DOHH2 (cell line): ENCODE measurements at regions not wholly inside any gene's neighbourhood (a gene's known extent, or its start where the extent isn't known, plus 50 kb on each side); places are given as distances from the start of the nearest gene placed in this dataset.

ENCODE experiments used
- H3F3A ChIP-seq: fragments of 200-600 bp; sonication (generic), shearing (Covaris generic); 2 replicates; pipeline ENCODE4 v1.6.0; 2016; ENCODE audit warnings: antibody characterized with exemption, mild to moderate bottlenecking; ENCODE audit not compliant: control insufficient read depth, insufficient read depth
- H3K27ac ChIP-seq: fragments of 200-600 bp; sonication (generic); 2 replicates; pipeline ENCODE4 v1.5.1; 2014; ENCODE audit warnings: low read depth, mild to moderate bottlenecking, low read length, moderate library complexity
- H3K27me3 ChIP-seq: fragments of 200-600 bp; sonication (generic); 2 replicates; pipeline ENCODE4 v1.6.1; 2014; ENCODE audit warnings: mild to moderate bottlenecking, low read length, mixed read lengths; ENCODE audit not compliant: control insufficient read depth
- H3K36me3 ChIP-seq: fragments of 200-600 bp; sonication (generic); 2 replicates; pipeline ENCODE4 v1.6.1; 2014; ENCODE audit warnings: mild to moderate bottlenecking, low read length, moderate library complexity, mixed read lengths; ENCODE audit not compliant: control insufficient read depth
- H3K4me1 ChIP-seq: fragments of 200-600 bp; sonication (generic); 2 replicates; pipeline ENCODE4 v1.6.1; 2014; ENCODE audit warnings: mild to moderate bottlenecking, low read length, mixed read lengths; ENCODE audit not compliant: control insufficient read depth
- H3K4me2 ChIP-seq: fragments of 200-600 bp; sonication (generic); 2 replicates; pipeline ENCODE4 v1.6.0; 2014; ENCODE audit warnings: mild to moderate bottlenecking, low read length, moderate library complexity
- H3K4me3 ChIP-seq: fragments of 200-600 bp; sonication (generic); 2 replicates; pipeline ENCODE4 v1.5.1; 2014; ENCODE audit warnings: mild to moderate bottlenecking, low read length, mixed read lengths
- H3K79me2 ChIP-seq: fragments of 200-600 bp; sonication (generic); 2 replicates; pipeline ENCODE4 v1.6.1; 2014; ENCODE audit warnings: mild to moderate bottlenecking, low read length, mixed read lengths; ENCODE audit not compliant: control insufficient read depth
- H3K9me2 ChIP-seq: fragments of 200-600 bp; sonication (generic); replicated peaks from 2 replicates; pipeline ENCODE4 v1.6.1; 2014; ENCODE audit warnings: mild to moderate bottlenecking, low read length, mixed read lengths; ENCODE audit not compliant: control insufficient read depth
- H3K9me3 ChIP-seq: fragments of 200-600 bp; sonication (generic); 2 replicates; pipeline ENCODE4 v1.6.1; 2014; ENCODE audit warnings: antibody characterized with exemption, low read length, mixed read lengths; ENCODE audit not compliant: control insufficient read depth, insufficient read depth
- H4K20me1 ChIP-seq: fragments of 200-600 bp; sonication (generic); 2 replicates; pipeline ENCODE4 v1.6.0; 2014; ENCODE audit warnings: low read depth, mild to moderate bottlenecking, antibody characterized with exemption, low read length, moderate library complexity; ENCODE audit not compliant: control insufficient read depth, insufficient read depth
- CTCF ChIP-seq: fragments of 200-600 bp; sonication (generic); IDR thresholded peaks from one replicate; pipeline ENCODE4 v1.5.1; 2014; ENCODE audit warnings: antibody characterized with exemption, mild to moderate bottlenecking, low read depth, low read length; ENCODE audit not compliant: poor library complexity, severe bottlenecking
- EZH2phosphoT487 ChIP-seq: fragments of 200-600 bp; sonication (generic); IDR thresholded peaks from 2 replicates; pipeline ENCODE4 v1.6.1; 2017; ENCODE audit warnings: borderline replicate concordance, mild to moderate bottlenecking, antibody characterized with exemption, low read length, moderate library complexity, mixed read lengths

- Histone ChIP-seq H3K27me3 (no peaks in the 10 kb centered on the region), H3K9me2 (no peaks in the 10 kb centered on the region), H4K20me1 (no peaks in the 10 kb centered on the region), H3K36me3 (no peaks in the 10 kb centered on the region), H3K79me2 (no peaks in the 10 kb centered on the region), H3K4me2 (no peak overlapping the region), H3F3A (no peaks in the 10 kb centered on the region), H3K27ac (no peak overlapping the region), H3K4me1 (no peaks in the 10 kb centered on the region), H3K9me3 (no peaks in the 10 kb centered on the region), H3K4me3 (no peak overlapping the region)
- TF ChIP-seq CTCF (no peak), EZH2phosphoT487 (no peak)
These were observed 1405.1 kb downstream of the GRIK2 start for GRCh38 chr6:102798636-102799035.

DNA sequence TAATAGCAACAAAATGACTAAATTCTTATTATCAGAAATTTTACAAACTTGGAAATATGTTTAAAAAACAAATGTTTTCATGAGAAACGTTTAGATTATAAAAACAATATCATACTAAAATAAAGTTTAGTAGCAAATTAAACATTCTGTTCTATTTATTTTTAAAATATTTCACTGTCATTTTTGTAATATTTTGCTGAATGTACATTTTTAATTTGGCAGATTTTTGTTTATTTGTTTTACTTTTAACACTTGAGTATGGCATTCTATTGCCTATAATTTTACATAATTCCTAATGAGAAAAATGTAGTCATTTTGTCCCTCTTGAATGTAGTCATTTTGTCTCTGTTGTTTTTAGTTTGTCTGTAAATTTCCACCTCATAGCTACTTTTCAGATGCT lies 1400.2 kb downstream of the GRIK2 start:
- Histone ChIP-seq H3K9me3 (no peaks in the 10 kb centered on the region), H3K4me3 (no peak overlapping the region), H3K27ac (no peak overlapping the region), H3F3A (no peaks in the 10 kb centered on the region), H3K4me1 (no peaks in the 10 kb centered on the region), H3K79me2 (no peaks in the 10 kb centered on the region), H3K36me3 (no peaks in the 10 kb centered on the region), H3K9me2 (no peaks in the 10 kb centered on the region), H3K4me2 (no peak overlapping the region), H3K27me3 (no peaks in the 10 kb centered on the region), H4K20me1 (no peaks in the 10 kb centered on the region)
- TF ChIP-seq EZH2phosphoT487 = no peak
- no peak for TF ChIP-seq CTCF

DNA sequence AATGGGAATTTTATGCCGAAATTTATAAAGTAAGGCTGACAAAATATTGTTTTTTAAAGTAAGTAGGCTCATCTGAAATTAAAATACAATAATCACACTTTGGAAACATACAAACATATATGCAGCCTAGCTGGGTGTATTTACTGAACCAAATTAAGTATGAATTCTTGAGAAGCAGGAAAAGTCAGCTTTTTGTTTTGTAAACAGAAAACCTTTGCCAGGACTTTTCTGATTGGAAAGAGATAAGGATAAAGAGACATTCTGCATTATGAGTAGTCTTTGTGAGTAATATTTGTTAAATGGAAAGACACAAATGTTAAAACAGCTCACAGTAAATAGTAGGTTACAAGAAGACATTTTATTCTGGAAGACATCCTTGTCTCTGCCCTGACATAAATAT lies 1380.8 kb downstream of the GRIK2 start:
- H3K36me3 ChIP-seq = no peaks in the 10 kb centered on the region
- H3K4me2 ChIP-seq = no peak overlapping the region

More for the DNA sequence above, 1380.8 kb downstream of the GRIK2 start:
- Histone ChIP-seq H3K79me2 (no peaks in the 10 kb centered on the region), H4K20me1 (no peaks in the 10 kb centered on the region), H3K9me3 (no peaks in the 10 kb centered on the region), H3K27ac (no peak overlapping the region), H3K4me3 (no peak overlapping the region), H3K4me1 (no peaks in the 10 kb centered on the region), H3F3A (no peaks in the 10 kb centered on the region), H3K27me3 (no peaks in the 10 kb centered on the region), H3K9me2 (no peaks in the 10 kb centered on the region)
- TF ChIP-seq CTCF (no peak), EZH2phosphoT487 (no peak)
